Mucosa of stomach (tissue), 1 donor: ENCODE measurements at regions not wholly inside any gene's neighbourhood (a gene's known extent, or its start where the extent isn't known, plus 50 kb on each side); places are given as distances from the start of the nearest gene placed in this dataset.

ENCODE experiments used
- H3K27me3 ChIP-seq: one replicate; pipeline ENCODE4 v1.7.0; 2013; ENCODE audit warnings: mild to moderate bottlenecking, low read length; ENCODE audit not compliant: control insufficient read depth, insufficient read depth
- H3K36me3 ChIP-seq: one replicate; pipeline ENCODE4 v1.7.0; 2013; ENCODE audit warnings: low read length; ENCODE audit not compliant: control insufficient read depth, insufficient read depth
- H3K4me1 ChIP-seq: one replicate; pipeline ENCODE4 v1.7.0; 2013; ENCODE audit warnings: mild to moderate bottlenecking, low read length; ENCODE audit not compliant: control insufficient read depth, insufficient read depth
- H3K4me3 ChIP-seq: one replicate; pipeline ENCODE4 v1.7.0; 2013; ENCODE audit warnings: low read length
- H3K9ac ChIP-seq: one replicate; pipeline ENCODE4 v1.7.0; 2013; ENCODE audit warnings: mild to moderate bottlenecking, low read length, moderate library complexity
- H3K9me3 ChIP-seq: one replicate; pipeline ENCODE4 v1.7.0; 2013; ENCODE audit warnings: mild to moderate bottlenecking, low read length, moderate library complexity; ENCODE audit not compliant: control insufficient read depth
- donor health status: Pancreatic carcinoma.

GRCh38 chr5:68450245-68450852 lies 234.8 kb downstream of the PIK3R1 start:
- no peaks in the 10 kb centered on the region for H3K4me1 ChIP-seq
- H3K4me3 ChIP-seq = no peak overlapping the region
- no peaks in the 10 kb centered on the region for H3K9me3 ChIP-seq
- no peak overlapping the region for H3K9ac ChIP-seq
- H3K36me3 ChIP-seq = no peaks in the 10 kb centered on the region
- no peaks in the 10 kb centered on the region for H3K27me3 ChIP-seq

GRCh38 chr5:68452286-68452685 lies 236.7 kb downstream of the PIK3R1 start:
- H3K36me3 ChIP-seq = no peaks in the 10 kb centered on the region
- H3K9ac ChIP-seq = no peak overlapping the region
- H3K4me1 ChIP-seq = peaks cover 12% of the 10 kb centered on the region
- no peaks in the 10 kb centered on the region for H3K9me3 ChIP-seq
- no peaks in the 10 kb centered on the region for H3K27me3 ChIP-seq
- H3K4me3 ChIP-seq = no peak overlapping the region

GRCh38 chr5:68454172-68454571 lies 238.6 kb downstream of the PIK3R1 start:
- Histone ChIP-seq H3K36me3 (no peaks in the 10 kb centered on the region), H3K27me3 (no peaks in the 10 kb centered on the region), H3K9ac (no peak overlapping the region), H3K4me3 (no peak overlapping the region), H3K4me1 (peaks cover 19% of the 10 kb centered on the region), H3K9me3 (no peaks in the 10 kb centered on the region)

- Histone ChIP-seq H3K27me3 (no peaks in the 10 kb centered on the region), H3K4me3 (no peak overlapping the region), H3K9ac (no peak overlapping the region), H3K9me3 (no peaks in the 10 kb centered on the region), H3K4me1 (peaks cover 25% of the 10 kb centered on the region), H3K36me3 (no peaks in the 10 kb centered on the region)
These were observed 239.2 kb downstream of the PIK3R1 start for GRCh38 chr5:68454766-68455165.

DNA sequence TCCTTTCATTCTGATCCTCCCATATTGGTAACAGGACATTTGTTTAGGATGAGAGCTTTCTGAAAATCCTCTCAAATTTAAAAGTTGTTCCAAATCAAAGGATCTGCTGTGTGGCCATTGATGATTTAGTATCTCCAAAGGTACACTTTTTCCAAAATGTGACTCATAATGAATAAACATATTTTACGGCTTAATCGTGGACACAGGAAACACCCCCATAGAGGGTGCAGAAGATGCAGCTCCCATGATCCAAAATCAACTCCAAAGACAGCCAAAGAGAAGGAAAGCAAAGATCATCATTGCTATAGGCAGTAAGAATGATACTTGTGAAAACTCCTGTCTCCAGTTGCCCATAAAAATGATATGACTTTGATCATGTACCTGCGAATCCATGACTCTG lies 239.7 kb downstream of the PIK3R1 start:
- no peak overlapping the region for H3K4me3 ChIP-seq
- no peaks in the 10 kb centered on the region for H3K9me3 ChIP-seq
- H3K4me1 ChIP-seq = peaks cover 26% of the 10 kb centered on the region
- H3K36me3 ChIP-seq = no peaks in the 10 kb centered on the region
- no peak overlapping the region for H3K9ac ChIP-seq
- no peaks in the 10 kb centered on the region for H3K27me3 ChIP-seq

DNA sequence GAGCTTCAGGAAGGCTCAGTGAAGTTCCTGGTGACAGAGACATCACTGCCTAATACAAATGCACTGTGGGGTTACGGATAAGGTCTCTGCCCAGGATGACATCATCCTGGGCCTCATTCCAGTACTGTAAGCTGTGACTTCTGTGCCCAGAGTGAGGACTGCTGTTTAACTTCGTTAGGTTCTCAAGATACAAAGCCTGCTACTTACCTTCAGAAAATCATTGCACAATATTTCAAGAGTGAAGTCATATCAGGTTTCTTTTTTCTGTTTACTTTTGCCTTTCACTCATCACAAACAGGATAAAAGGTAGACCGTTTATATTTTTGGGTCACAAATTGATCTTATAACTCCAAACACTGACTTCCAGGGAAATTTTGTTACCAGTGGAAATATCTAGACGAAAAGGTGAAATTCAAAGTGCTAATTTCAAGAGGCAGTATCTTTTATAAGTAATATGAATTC lies 241.2 kb downstream of the PIK3R1 start:
- Histone ChIP-seq H3K9me3 (no peaks in the 10 kb centered on the region), H3K4me3 (no peak overlapping the region), H3K4me1 (peaks cover 26% of the 10 kb centered on the region), H3K27me3 (no peaks in the 10 kb centered on the region), H3K9ac (no peak overlapping the region), H3K36me3 (no peaks in the 10 kb centered on the region)

GRCh38 chr5:68457285-68457684 lies 241.7 kb downstream of the PIK3R1 start:
- Histone ChIP-seq H3K9ac (no peak overlapping the region), H3K27me3 (no peaks in the 10 kb centered on the region), H3K4me3 (no peak overlapping the region), H3K36me3 (no peaks in the 10 kb centered on the region), H3K4me1 (peaks cover 26% of the 10 kb centered on the region), H3K9me3 (no peaks in the 10 kb centered on the region)

DNA sequence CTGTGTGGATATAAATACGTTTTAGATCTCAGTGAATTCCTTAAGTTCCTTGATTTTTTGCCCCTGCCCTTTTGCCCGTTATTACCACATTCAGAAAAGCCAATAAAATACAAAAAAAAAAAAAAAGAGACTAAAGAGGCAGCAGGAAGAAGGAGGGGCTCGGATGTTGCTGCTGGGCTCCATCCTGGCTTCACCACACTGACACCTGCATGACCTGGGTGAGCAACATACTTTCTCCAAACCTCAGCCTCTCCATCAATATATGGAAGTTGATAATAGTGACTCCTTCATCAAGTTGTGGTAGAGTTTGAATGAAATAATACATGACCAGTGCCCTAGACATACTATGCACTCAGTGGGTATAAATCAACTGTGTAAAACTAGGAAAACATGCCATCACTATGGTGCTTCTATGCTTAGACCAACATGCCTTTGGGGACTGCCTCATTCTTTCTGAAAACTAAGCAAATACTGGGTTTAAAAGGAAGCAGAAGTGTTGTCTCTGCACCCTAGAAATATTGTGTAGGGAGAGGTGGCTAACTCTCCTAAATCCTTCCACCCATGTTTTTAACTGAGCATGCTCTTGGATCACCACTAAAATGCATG lies 243.0 kb downstream of the PIK3R1 start:
- no peaks in the 10 kb centered on the region for H3K9me3 ChIP-seq
- no peaks in the 10 kb centered on the region for H3K36me3 ChIP-seq
- no peaks in the 10 kb centered on the region for H3K27me3 ChIP-seq
- H3K9ac ChIP-seq = no peak overlapping the region
- no peak overlapping the region for H3K4me3 ChIP-seq
- peaks cover 26% of the 10 kb centered on the region for H3K4me1 ChIP-seq

- H3K9ac ChIP-seq = no peak overlapping the region
- peaks cover 26% of the 10 kb centered on the region for H3K4me1 ChIP-seq
- no peaks in the 10 kb centered on the region for H3K36me3 ChIP-seq
- no peaks in the 10 kb centered on the region for H3K9me3 ChIP-seq
- no peaks in the 10 kb centered on the region for H3K27me3 ChIP-seq
- H3K4me3 ChIP-seq = no peak overlapping the region
These were observed 243.7 kb downstream of the PIK3R1 start for GRCh38 chr5:68459093-68459809.

GRCh38 chr5:68459810-68460139 lies 244.2 kb downstream of the PIK3R1 start:
- H3K9ac ChIP-seq = no peak overlapping the region
- H3K9me3 ChIP-seq = no peaks in the 10 kb centered on the region
- no peaks in the 10 kb centered on the region for H3K36me3 ChIP-seq
- no peak overlapping the region for H3K4me3 ChIP-seq
- no peaks in the 10 kb centered on the region for H3K27me3 ChIP-seq
- peaks cover 26% of the 10 kb centered on the region for H3K4me1 ChIP-seq

DNA sequence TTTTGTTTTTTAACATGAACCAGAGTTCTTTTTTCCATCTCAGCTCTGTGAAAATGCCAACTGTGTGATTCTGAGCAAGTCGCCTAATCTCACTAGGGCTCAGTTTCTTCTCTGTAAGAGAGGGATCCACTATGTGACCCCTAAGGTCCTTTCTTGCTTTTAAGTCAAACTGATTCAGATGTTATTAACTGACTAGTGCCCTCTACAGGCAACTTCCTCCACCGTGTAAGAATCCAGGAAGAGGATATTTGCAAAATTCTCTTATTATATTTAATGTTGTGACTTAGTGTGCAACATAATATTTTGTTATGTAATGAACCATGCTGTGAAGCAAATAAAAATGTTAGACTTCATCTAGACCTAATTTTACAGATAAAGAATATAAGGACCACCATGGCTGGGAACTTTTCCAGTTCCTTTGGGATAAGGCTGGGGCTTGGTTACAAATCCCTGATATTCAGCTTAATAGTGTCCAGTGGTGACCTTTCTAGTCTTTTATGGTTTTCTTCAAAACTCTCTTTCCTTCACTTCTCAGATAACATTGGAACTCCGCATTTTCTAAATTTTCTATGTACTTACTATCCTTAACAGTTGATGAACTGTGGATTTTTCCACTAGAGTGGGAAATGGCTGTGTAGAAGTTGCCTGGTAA lies 244.7 kb downstream of the PIK3R1 start:
- H3K36me3 ChIP-seq = no peaks in the 10 kb centered on the region
- no peaks in the 10 kb centered on the region for H3K27me3 ChIP-seq
- peaks cover 26% of the 10 kb centered on the region for H3K4me1 ChIP-seq
- H3K9me3 ChIP-seq = no peaks in the 10 kb centered on the region
- no peak overlapping the region for H3K4me3 ChIP-seq
- H3K9ac ChIP-seq = no peak overlapping the region

DNA sequence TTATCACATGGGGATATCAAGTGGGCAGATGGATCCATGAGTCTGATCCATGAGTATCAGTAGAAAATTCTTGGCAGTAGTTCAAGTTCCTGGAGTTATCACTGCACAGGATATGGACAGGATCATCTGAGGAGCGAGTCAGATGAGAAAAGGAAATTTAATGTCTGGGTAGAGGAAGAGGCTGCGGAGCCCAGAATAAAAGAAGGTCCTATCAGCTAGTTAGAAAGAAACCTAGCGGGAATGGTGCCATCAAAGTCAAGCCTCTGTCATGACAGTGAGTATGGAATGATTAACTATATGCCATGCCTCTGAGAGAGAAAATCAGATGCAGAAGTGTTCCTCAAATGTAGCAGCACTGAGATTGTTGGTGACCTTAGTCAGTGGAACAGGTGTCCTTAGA lies 248.1 kb downstream of the PIK3R1 start:
- no peaks in the 10 kb centered on the region for H3K9me3 ChIP-seq
- peaks cover 15% of the 10 kb centered on the region for H3K4me1 ChIP-seq
- H3K4me3 ChIP-seq = no peak overlapping the region
- H3K36me3 ChIP-seq = no peaks in the 10 kb centered on the region
- H3K9ac ChIP-seq = no peak overlapping the region
- H3K27me3 ChIP-seq = no peaks in the 10 kb centered on the region
